Chondrocyte (in vitro differentiated cells): ENCODE measurements at regions not wholly inside any gene's neighbourhood (a gene's known extent, or its start where the extent isn't known, plus 50 kb on each side); places are given as distances from the start of the nearest gene placed in this dataset.

Source experiments
- DNase-seq: peaks from one replicate; pipeline ENCODE4 v3.0.0; 2021; ENCODE audit warnings: mixed read lengths, low spot score
- H3K27ac Mint-ChIP-seq: one replicate; pipeline ENCODE4 v1.8.0; 2021; ENCODE audit warnings: mild to moderate bottlenecking, moderate library complexity, mixed read lengths; ENCODE audit not compliant: unreplicated experiment
- H3K27me3 Mint-ChIP-seq: 2 replicates; pipeline ENCODE4 v1.8.0; 2021; ENCODE audit warnings: low read depth, mixed read lengths
- H3K36me3 Mint-ChIP-seq: 2 replicates; pipeline ENCODE4 v1.8.0; 2021; ENCODE audit warnings: low read depth, mixed read lengths
- H3K4me1 Mint-ChIP-seq: 2 replicates; pipeline ENCODE4 v1.8.0; 2021; ENCODE audit warnings: low read depth, mild to moderate bottlenecking, mixed read lengths
- H3K4me3 Mint-ChIP-seq: one replicate; pipeline ENCODE4 v1.8.0; 2021; ENCODE audit warnings: mild to moderate bottlenecking, moderate library complexity, mixed read lengths; ENCODE audit not compliant: unreplicated experiment
- H3K9me3 Mint-ChIP-seq: 2 replicates; pipeline ENCODE4 v1.8.0; 2021; ENCODE audit warnings: low read depth, mixed read lengths
- TF ChIP-seq, protein P1 (sequence below): fragments of 200-600 bp; sonication (generic); IDR thresholded peaks from 2 replicates; pipeline ENCODE4 v1.5.0; 2021; ENCODE audit warnings: antibody characterized with exemption, mild to moderate bottlenecking, moderate library complexity

- Mint-ChIP-seq H3K9me3 (no peaks in the 10 kb centered on the region), H3K27me3 (no peaks in the 10 kb centered on the region), H3K4me1 (peaks cover 6% of the 10 kb centered on the region), H3K36me3 (no peaks in the 10 kb centered on the region), H3K27ac (no peak overlapping the region), H3K4me3 (no peak overlapping the region)
- no peak for DNase-seq
- TF ChIP-seq, protein P1, sequence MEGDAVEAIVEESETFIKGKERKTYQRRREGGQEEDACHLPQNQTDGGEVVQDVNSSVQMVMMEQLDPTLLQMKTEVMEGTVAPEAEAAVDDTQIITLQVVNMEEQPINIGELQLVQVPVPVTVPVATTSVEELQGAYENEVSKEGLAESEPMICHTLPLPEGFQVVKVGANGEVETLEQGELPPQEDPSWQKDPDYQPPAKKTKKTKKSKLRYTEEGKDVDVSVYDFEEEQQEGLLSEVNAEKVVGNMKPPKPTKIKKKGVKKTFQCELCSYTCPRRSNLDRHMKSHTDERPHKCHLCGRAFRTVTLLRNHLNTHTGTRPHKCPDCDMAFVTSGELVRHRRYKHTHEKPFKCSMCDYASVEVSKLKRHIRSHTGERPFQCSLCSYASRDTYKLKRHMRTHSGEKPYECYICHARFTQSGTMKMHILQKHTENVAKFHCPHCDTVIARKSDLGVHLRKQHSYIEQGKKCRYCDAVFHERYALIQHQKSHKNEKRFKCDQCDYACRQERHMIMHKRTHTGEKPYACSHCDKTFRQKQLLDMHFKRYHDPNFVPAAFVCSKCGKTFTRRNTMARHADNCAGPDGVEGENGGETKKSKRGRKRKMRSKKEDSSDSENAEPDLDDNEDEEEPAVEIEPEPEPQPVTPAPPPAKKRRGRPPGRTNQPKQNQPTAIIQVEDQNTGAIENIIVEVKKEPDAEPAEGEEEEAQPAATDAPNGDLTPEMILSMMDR = no peak
Measured at GRCh38 chr3:24596626-24597025, 102.0 kb upstream of the THRB start.

GRCh38 chr3:24598695-24599470, 104.2 kb upstream of the THRB start:
- DNase-seq = no peak
- Mint-ChIP-seq H3K4me1 (peaks cover 6% of the 10 kb centered on the region), H3K4me3 (no peak overlapping the region), H3K36me3 (no peaks in the 10 kb centered on the region), H3K9me3 (no peaks in the 10 kb centered on the region), H3K27me3 (no peaks in the 10 kb centered on the region), H3K27ac (no peak overlapping the region)
- TF ChIP-seq, protein P1 = no peak

- peaks cover 6% of the 10 kb centered on the region for H3K4me1 Mint-ChIP-seq
- no peak overlapping the region for H3K4me3 Mint-ChIP-seq
- H3K27ac Mint-ChIP-seq = no peak overlapping the region
- TF ChIP-seq, protein P1 = no peak
- H3K9me3 Mint-ChIP-seq = no peaks in the 10 kb centered on the region
- no peak for DNase-seq
- H3K36me3 Mint-ChIP-seq = no peaks in the 10 kb centered on the region
- no peaks in the 10 kb centered on the region for H3K27me3 Mint-ChIP-seq
Measured at GRCh38 chr3:24601066-24601939, 106.7 kb upstream of the THRB start.

- no peak overlapping the region for H3K27ac Mint-ChIP-seq
- H3K4me1 Mint-ChIP-seq = no peaks in the 10 kb centered on the region
- TF ChIP-seq, protein P1 = no peak
- H3K4me3 Mint-ChIP-seq = no peak overlapping the region
- DNase-seq = no peak
- H3K36me3 Mint-ChIP-seq = no peaks in the 10 kb centered on the region
- H3K9me3 Mint-ChIP-seq = no peaks in the 10 kb centered on the region
- no peaks in the 10 kb centered on the region for H3K27me3 Mint-ChIP-seq
Measured at GRCh38 chr3:24604215-24604614, 109.6 kb upstream of the THRB start.

- Mint-ChIP-seq H3K4me3 (no peak overlapping the region), H3K27me3 (no peaks in the 10 kb centered on the region), H3K27ac (no peak overlapping the region), H3K9me3 (no peaks in the 10 kb centered on the region), H3K4me1 (no peaks in the 10 kb centered on the region), H3K36me3 (no peaks in the 10 kb centered on the region)
- TF ChIP-seq, protein P1 = no peak
- DNase-seq = no peak
Measured at GRCh38 chr3:24605511-24606028, 110.9 kb upstream of the THRB start.
